ENCODE measurements at regions not wholly inside any gene's neighbourhood (a gene's known extent, or its start where the extent isn't known, plus 50 kb on each side); places are given as distances from the start of the nearest gene placed in this dataset.

GRCh38 chr11:86747801-86748200, 52.5 kb upstream of the PRSS23 start:
- Histone ChIP-seq H2BK20ac (ENCODE audit: low read depth, low read length) (peak overlapping the region; percentile 18), H4K91ac (ENCODE audit: insufficient read depth, low read depth, low read length) (peak overlapping the region; percentile 81), H2AK9ac (replicated peaks; ENCODE audit: low read depth, low read length, poor library complexity) (no peak overlapping the region), H2BK5ac (ENCODE audit: low read depth, low read length, poor library complexity, severe bottlenecking) (no peak overlapping the region), H3K36me3 (ENCODE audit: control insufficient read depth, insufficient read depth, low read length) (no peaks in the 10 kb centered on the region), H4K20me1 (ENCODE audit: insufficient read depth, low read length) (no peaks in the 10 kb centered on the region), H3K27ac (ENCODE audit: insufficient read depth, low read length) (no peak overlapping the region), H4K8ac (ENCODE audit: low read depth in 2 of 2, low read length in 2 of 2) (peak overlapping the region in 1 of 2 experiments; percentile 20; a peak in 1 of 4 replicates), H3K9me1 (ENCODE audit: insufficient read depth, low read length) (peaks cover 16% of the 10 kb centered on the region), H3K4me2 (ENCODE audit: low read depth, low read length) (no peak overlapping the region), H3K9ac (ENCODE audit: low read depth, low read length) (no peak overlapping the region), H2AK5ac (ENCODE audit: low read depth, low read length) (peak overlapping the region; percentile 54; the same call in 1 of the 2 replicates), H3K4me1 (ENCODE audit: control insufficient read depth, insufficient read depth, low read length) (peaks cover 14% of the 10 kb centered on the region), H3K9me3 (ENCODE audit: control insufficient read depth, insufficient read depth, low read length) (no peaks in the 10 kb centered on the region), H4K5ac (ENCODE audit: low read depth, low read length) (peak overlapping the region; percentile 4; the same call in 1 of the 2 replicates), H3K23ac (ENCODE audit: low read depth, low read length) (no peak overlapping the region), H3K27me3 (ENCODE audit: control insufficient read depth, insufficient read depth, low read length) (no peaks in the 10 kb centered on the region), H3K56ac (ENCODE audit: extremely low read depth, insufficient read depth, low read length) (no peak overlapping the region), H2BK15ac (ENCODE audit: low read depth, low read length) (peak overlapping the region; percentile 65; the same call in 2 of the 3 replicates), H2BK120ac (ENCODE audit: low read depth, low read length) (peak overlapping the region; percentile 80), H3K18ac (ENCODE audit: low read depth, low read length) (peak overlapping the region; percentile 42; the same call in 1 of the 2 replicates), H3K14ac (replicated peaks; ENCODE audit: low read depth, low read length) (peak overlapping the region; percentile 73; the same call in 1 of the 2 replicates), H3K4ac (ENCODE audit: low read depth, low read length) (peak overlapping the region; percentile 83; the same call in 1 of the 2 replicates), H3K4me3 (ENCODE audit: insufficient read depth, low read depth, low read length) (no peak overlapping the region), H3K79me1 (ENCODE audit: low read depth in 1 of 2, low read length in 2 of 2) (0 out of 4 replicates have a peak, but pooled peaks cover 0 to 4% of the 10 kb centered on the region in 2 experiments), H2AFZ (replicated peaks; ENCODE audit: low read length, poor library complexity) (no peak overlapping the region)
- in situ Hi-C loops (cut with MboI; ENCODE audit: low sequenced_read_pairs) = no loop called here
- dilution Hi-C loops (cut with HindIII; ENCODE audit: low sequenced_read_pairs, unreplicated experiment) = no loop called here
- WGBS, 2 experiments (ENCODE audit: extremely low coverage in 2 of 2, insufficient read length in 1 of 2) = no CpG with 5 or more reads among the region's 3 CpGs
- ChIA-PET POLR2A (ENCODE audit: unreplicated experiment) (no interaction called here), CTCF (interaction anchor here (1.9 kb wide), 1 partner anchor 69 kb away, joined by 4 read pairs; no protein-coding TSS in a partner anchor)
- DNase-seq (no peak), ATAC-seq (ENCODE audit: low read depth) (no peak)
- no TSS peak for BruUV-seq (replicated peaks)
- TF ChIP-seq CEBPB (IDR thresholded peaks at IDR 0.05; ENCODE audit: low read depth, low read length) = peak; percentile 51; the same call in 1 of the 2 replicates
- TF ChIP-seq POLR2A (IDR thresholded peaks at IDR 0.05; ENCODE audit: low read depth, low read length) = no peak
- intact Hi-C loops (cut with micrococcal nuclease) = no loop called here
